HuH-7 (cell line): ENCODE measurements at regions not wholly inside any gene's neighbourhood (a gene's known extent, or its start where the extent isn't known, plus 50 kb on each side); places are given as distances from the start of the nearest gene placed in this dataset.
A peak's percentile ranks its signal among the peaks of the same experiment; 100 is the strongest.

Experiments
- DNase-seq: peaks from one replicate; pipeline ENCODE4 v3.0.0; 2011; ENCODE audit warnings: low spot score

GRCh38 chr1:82565146-82565545, 764.4 kb downstream of the ADGRL2 start:
- no peak for DNase-seq

- no peak for DNase-seq
These were observed 763.6 kb downstream of the ADGRL2 start for GRCh38 chr1:82564333-82564732.

- DNase-seq = no peak
These were observed 761.7 kb downstream of the ADGRL2 start for GRCh38 chr1:82562448-82562847.

- no peak for DNase-seq
These were observed 759.8 kb downstream of the ADGRL2 start for GRCh38 chr1:82560566-82560965.

- no peak for DNase-seq
These were observed 754.8 kb downstream of the ADGRL2 start for GRCh38 chr1:82555501-82555900.

GRCh38 chr1:82549841-82550240, 749.1 kb downstream of the ADGRL2 start:
- DNase-seq = no peak

GRCh38 chr1:82542766-82543165, 742.0 kb downstream of the ADGRL2 start:
- DNase-seq = no peak

- DNase-seq = no peak
These were observed 741.4 kb downstream of the ADGRL2 start for GRCh38 chr1:82542141-82542540.

GRCh38 chr1:82540006-82540405, 739.3 kb downstream of the ADGRL2 start:
- no peak for DNase-seq

GRCh38 chr1:82538876-82539275, 738.1 kb downstream of the ADGRL2 start:
- DNase-seq = no peak

- no peak for DNase-seq
These were observed 734.3 kb downstream of the ADGRL2 start for GRCh38 chr1:82534996-82535395.

- DNase-seq = no peak
These were observed 724.6 kb downstream of the ADGRL2 start for GRCh38 chr1:82525378-82525777.

- DNase-seq = no peak
These were observed 719.9 kb downstream of the ADGRL2 start for GRCh38 chr1:82520611-82521010.

- peak; percentile 9 for DNase-seq
These were observed 716.9 kb downstream of the ADGRL2 start for GRCh38 chr1:82517586-82517985.

- DNase-seq = peak; percentile 17
These were observed 714.9 kb downstream of the ADGRL2 start for GRCh38 chr1:82515650-82516049.

GRCh38 chr1:82511441-82511840, 710.7 kb downstream of the ADGRL2 start:
- no peak for DNase-seq

GRCh38 chr1:82510431-82510830, 709.7 kb downstream of the ADGRL2 start:
- no peak for DNase-seq

GRCh38 chr1:82507011-82507410, 706.3 kb downstream of the ADGRL2 start:
- no peak for DNase-seq

- no peak for DNase-seq
These were observed 703.1 kb downstream of the ADGRL2 start for GRCh38 chr1:82503822-82504221.

GRCh38 chr1:82499022-82499421, 698.3 kb downstream of the ADGRL2 start:
- DNase-seq = no peak

- no peak for DNase-seq
These were observed 693.4 kb downstream of the ADGRL2 start for GRCh38 chr1:82494117-82494516.

GRCh38 chr1:82492159-82492558, 691.4 kb downstream of the ADGRL2 start:
- DNase-seq = no peak

- DNase-seq = no peak
These were observed 690.7 kb downstream of the ADGRL2 start for GRCh38 chr1:82491301-82492048.

GRCh38 chr1:82487778-82488177, 687.0 kb downstream of the ADGRL2 start:
- DNase-seq = no peak
